Psoas muscle (tissue), 7 donors: ENCODE measurements at regions not wholly inside any gene's neighbourhood (a gene's known extent, or its start where the extent isn't known, plus 50 kb on each side); places are given as distances from the start of the nearest gene placed in this dataset.

Experiments used
- ATAC-seq, 4 donors: fragments of 200-7000 bp; cut with Tn5 transposase; one replicate each; pipeline ENCODE4 v1.9.1; 2020; ENCODE audit warnings: moderate library complexity in 3 of 4, mild to moderate bottlenecking in 2 of 4
- DNase-seq, 2 donors: peaks; one replicate each; pipeline ENCODE4 v3.0.0-alpha.2; 2020
- H3K27ac ChIP-seq: fragments of 200-600 bp; one replicate; pipeline ENCODE4 v1.8.0; 2022
- H3K27me3 ChIP-seq, 3 donors: fragments of 200-600 bp in 1 of 3; one replicate each; pipeline versions ENCODE4 v1.6.1 to v1.8.0; 2013 to 2022; ENCODE audit warnings: low read length in 2 of 3, mild to moderate bottlenecking in 2 of 3, moderate library complexity in 1 of 3; ENCODE audit not compliant: insufficient read depth in 3 of 3
- H3K36me3 ChIP-seq, 2 donors: fragments of 200-600 bp in 1 of 2; one replicate each; pipeline versions ENCODE4 v1.6.1 to v1.8.0; 2013 to 2022; ENCODE audit warnings: low read depth in 1 of 2, mild to moderate bottlenecking in 1 of 2, moderate library complexity in 1 of 2; ENCODE audit not compliant: insufficient read depth in 1 of 2
- H3K4me1 ChIP-seq: fragments of 200-600 bp; one replicate; pipeline ENCODE4 v1.8.0; 2022
- H3K4me3 ChIP-seq: fragments of 200-600 bp; one replicate; pipeline ENCODE4 v1.8.0; 2022; ENCODE audit warnings: mild to moderate bottlenecking
- H3K9me3 ChIP-seq: fragments of 200-600 bp; one replicate; pipeline ENCODE4 v1.8.0; 2022
- WGBS, 3 donors: extraction: QIAGEN DNeasy Blood & Tissue Kit; methylation state at CpG; one replicate each; pipeline versions ENCODE4 v1.1.6 to v1.1.7; 2013; 5-methylcytosine and 5-hydroxymethylcytosine counted together
- intact Hi-C, 2 donors: fragments of 100-400 bp; cut with DNase I; formaldehyde crosslinking; loops; one replicate each; pipeline versions ENCODE4 v1.11.0 to v1.14.2; 2022
- TF ChIP-seq, protein P1 (sequence below): fragments of 200-600 bp; IDR thresholded peaks from one replicate; pipeline ENCODE4 v1.8.0; 2022; ENCODE audit warnings: antibody characterized with exemption
- donor health status: healthy with polysubstance abuse.
- donor health status: DM: no; HTN: no; CAD: no; lungs with moderate emphysema.
- donor health status: Bipolar disorder and iron deficiency.
- donor health status: healthy.
- donor health status: DM: yes; HTN: yes; CAD: no.
- donor health status: DM: no; HTN: no; CAD: no.
- donor health status: DM: yes; HTN: yes; CAD: no.

- DNase-seq: no peak
- TF ChIP-seq, protein P1, sequence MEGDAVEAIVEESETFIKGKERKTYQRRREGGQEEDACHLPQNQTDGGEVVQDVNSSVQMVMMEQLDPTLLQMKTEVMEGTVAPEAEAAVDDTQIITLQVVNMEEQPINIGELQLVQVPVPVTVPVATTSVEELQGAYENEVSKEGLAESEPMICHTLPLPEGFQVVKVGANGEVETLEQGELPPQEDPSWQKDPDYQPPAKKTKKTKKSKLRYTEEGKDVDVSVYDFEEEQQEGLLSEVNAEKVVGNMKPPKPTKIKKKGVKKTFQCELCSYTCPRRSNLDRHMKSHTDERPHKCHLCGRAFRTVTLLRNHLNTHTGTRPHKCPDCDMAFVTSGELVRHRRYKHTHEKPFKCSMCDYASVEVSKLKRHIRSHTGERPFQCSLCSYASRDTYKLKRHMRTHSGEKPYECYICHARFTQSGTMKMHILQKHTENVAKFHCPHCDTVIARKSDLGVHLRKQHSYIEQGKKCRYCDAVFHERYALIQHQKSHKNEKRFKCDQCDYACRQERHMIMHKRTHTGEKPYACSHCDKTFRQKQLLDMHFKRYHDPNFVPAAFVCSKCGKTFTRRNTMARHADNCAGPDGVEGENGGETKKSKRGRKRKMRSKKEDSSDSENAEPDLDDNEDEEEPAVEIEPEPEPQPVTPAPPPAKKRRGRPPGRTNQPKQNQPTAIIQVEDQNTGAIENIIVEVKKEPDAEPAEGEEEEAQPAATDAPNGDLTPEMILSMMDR: no peak
- intact Hi-C loops: no loop called here
- Histone ChIP-seq H3K4me1 (no peaks in the 10 kb centered on the region), H3K36me3 (no peaks in the 10 kb centered on the region), H3K9me3 (no peaks in the 10 kb centered on the region), H3K4me3 (no peak overlapping the region), H3K27ac (no peak overlapping the region), H3K27me3 (peaks cover 0 to 2% (median 0%) of the 10 kb centered on the region in 3 donors)
- WGBS, 3 donors: 69 to 85% (median 80%) methylated on average over 2 of the region's 2 CpGs
- no peak for ATAC-seq
Observed at GRCh38 chr5:3784854-3785253, 189.2 kb downstream of the IRX1 start.

GRCh38 chr5:3786165-3786564 lies 190.5 kb downstream of the IRX1 start:
- WGBS, 3 donors: 85 to 89% (median 89%) methylated on average over 2 of the region's 2 CpGs

GRCh38 chr5:3786891-3787430 lies 191.3 kb downstream of the IRX1 start:
- Histone ChIP-seq H3K4me3 (no peak overlapping the region), H3K27me3 (peaks cover 0 to 6% (median 0%) of the 10 kb centered on the region in 3 donors), H3K27ac (no peak overlapping the region), H3K36me3 (no peaks in the 10 kb centered on the region), H3K9me3 (no peaks in the 10 kb centered on the region), H3K4me1 (no peaks in the 10 kb centered on the region)
- intact Hi-C loops: no loop called here
- WGBS, 3 donors: 49 to 59% (median 54%) methylated on average over 14 of the region's 14 CpGs
- no peak for ATAC-seq
- TF ChIP-seq, protein P1: no peak
- DNase-seq: no peak

More at GRCh38 chr5:3786165-3786564, 190.5 kb downstream of the IRX1 start:
- TF ChIP-seq, protein P1: no peak
- DNase-seq (no peak), ATAC-seq (no peak)
- Histone ChIP-seq H3K4me1 (no peaks in the 10 kb centered on the region), H3K27ac (no peak overlapping the region), H3K9me3 (no peaks in the 10 kb centered on the region), H3K4me3 (no peak overlapping the region), H3K27me3 (peaks cover 0 to 6% (median 0%) of the 10 kb centered on the region in 3 donors), H3K36me3 (no peaks in the 10 kb centered on the region)
- intact Hi-C loops: no loop called here

DNA sequence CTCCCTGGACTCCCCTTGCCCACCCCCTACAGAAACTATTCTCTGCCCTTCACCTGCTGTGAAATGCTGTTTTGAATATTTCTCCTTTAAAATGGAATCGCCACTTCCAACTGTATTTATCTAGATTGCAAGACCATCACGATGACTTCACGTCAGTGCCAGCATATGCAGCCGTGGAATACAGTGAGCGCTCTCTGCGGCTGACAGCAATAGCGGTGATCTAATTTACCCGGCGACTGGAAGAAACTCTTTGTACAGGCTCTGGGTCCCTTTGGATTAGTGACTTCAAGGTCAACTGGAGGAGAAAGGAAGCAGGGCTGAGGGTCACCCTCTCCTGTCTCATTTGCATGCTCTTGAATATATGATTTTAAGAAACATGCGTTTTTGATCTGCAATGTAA lies 192.0 kb downstream of the IRX1 start:
- H3K4me3 ChIP-seq: no peak overlapping the region
- no peak for DNase-seq
- WGBS, 3 donors: 29 to 39% (median 36%) methylated on average over 10 of the region's 10 CpGs
- H3K36me3 ChIP-seq: no peaks in the 10 kb centered on the region
- TF ChIP-seq, protein P1: no peak
- H3K9me3 ChIP-seq: no peaks in the 10 kb centered on the region
- no peak for ATAC-seq
- H3K27ac ChIP-seq: no peak overlapping the region
- H3K4me1 ChIP-seq: no peaks in the 10 kb centered on the region
- intact Hi-C loops: no loop called here
- peaks cover 0 to 6% (median 0%) of the 10 kb centered on the region in 3 donors for H3K27me3 ChIP-seq
